LNCAP (cell line): ENCODE measurements at regions not wholly inside any gene's neighbourhood (a gene's known extent, or its start where the extent isn't known, plus 50 kb on each side); places are given as distances from the start of the nearest gene placed in this dataset.

ENCODE experiments used
- TF ChIP-seq, protein P1 (sequence below): fragments of 450-650 bp; IDR thresholded peaks from 2 replicates; pipeline ENCODE4 v1.5.1; 2017; ENCODE audit warnings: mild to moderate bottlenecking

DNA sequence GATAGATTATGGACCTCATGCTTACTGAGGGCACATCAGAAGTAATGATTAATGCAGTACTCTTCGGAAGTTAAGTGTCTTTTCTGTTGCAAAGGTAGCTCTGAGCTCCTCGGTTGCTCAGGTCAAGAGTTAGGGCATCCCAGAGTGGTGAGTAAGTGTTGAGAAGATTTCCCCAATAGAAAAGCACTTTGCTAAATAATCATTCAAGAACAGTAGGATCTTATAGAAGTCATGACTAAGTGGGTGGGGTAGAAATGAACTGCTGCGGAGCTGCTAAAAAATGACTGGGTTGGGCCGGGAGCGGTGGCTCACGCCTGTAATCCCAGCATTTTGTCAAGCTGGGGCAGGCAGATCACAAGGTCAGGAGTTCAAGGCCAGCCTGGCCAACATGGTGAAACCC is 648.6 kb upstream of the CAMK1G start:
- TF ChIP-seq, protein P1, sequence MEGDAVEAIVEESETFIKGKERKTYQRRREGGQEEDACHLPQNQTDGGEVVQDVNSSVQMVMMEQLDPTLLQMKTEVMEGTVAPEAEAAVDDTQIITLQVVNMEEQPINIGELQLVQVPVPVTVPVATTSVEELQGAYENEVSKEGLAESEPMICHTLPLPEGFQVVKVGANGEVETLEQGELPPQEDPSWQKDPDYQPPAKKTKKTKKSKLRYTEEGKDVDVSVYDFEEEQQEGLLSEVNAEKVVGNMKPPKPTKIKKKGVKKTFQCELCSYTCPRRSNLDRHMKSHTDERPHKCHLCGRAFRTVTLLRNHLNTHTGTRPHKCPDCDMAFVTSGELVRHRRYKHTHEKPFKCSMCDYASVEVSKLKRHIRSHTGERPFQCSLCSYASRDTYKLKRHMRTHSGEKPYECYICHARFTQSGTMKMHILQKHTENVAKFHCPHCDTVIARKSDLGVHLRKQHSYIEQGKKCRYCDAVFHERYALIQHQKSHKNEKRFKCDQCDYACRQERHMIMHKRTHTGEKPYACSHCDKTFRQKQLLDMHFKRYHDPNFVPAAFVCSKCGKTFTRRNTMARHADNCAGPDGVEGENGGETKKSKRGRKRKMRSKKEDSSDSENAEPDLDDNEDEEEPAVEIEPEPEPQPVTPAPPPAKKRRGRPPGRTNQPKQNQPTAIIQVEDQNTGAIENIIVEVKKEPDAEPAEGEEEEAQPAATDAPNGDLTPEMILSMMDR, result no peak

DNA sequence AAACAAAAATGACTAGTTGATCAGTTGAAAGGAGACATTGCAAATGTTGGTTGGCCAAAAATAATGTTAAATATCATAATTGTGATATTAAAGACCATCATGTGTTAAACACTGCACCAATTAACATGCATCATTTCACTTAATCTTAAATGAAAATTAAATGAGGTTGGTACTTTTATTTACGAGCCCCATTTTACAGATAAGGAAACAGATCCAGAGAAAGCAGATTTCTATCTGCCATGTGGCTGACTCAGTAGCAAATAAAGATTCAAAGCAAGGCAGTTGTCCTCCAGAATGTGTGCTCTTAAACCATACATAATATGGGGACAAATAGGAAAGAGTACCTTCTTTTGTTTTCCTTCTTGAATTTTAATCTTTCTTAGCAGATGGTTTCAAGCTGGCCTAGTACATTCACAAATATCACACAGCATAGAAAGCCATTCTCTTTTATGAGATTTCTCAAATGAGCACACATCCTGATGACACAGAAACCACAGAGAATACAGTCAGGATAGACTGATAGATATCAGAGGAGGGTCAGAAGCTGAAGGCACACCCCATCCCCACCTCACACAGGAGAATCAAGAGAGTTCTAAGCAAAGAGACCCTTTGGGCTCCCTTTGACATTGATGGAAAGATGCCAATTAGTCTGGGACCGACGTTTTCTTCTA is 647.9 kb upstream of the CAMK1G start:
- TF ChIP-seq, protein P1, result no peak

DNA sequence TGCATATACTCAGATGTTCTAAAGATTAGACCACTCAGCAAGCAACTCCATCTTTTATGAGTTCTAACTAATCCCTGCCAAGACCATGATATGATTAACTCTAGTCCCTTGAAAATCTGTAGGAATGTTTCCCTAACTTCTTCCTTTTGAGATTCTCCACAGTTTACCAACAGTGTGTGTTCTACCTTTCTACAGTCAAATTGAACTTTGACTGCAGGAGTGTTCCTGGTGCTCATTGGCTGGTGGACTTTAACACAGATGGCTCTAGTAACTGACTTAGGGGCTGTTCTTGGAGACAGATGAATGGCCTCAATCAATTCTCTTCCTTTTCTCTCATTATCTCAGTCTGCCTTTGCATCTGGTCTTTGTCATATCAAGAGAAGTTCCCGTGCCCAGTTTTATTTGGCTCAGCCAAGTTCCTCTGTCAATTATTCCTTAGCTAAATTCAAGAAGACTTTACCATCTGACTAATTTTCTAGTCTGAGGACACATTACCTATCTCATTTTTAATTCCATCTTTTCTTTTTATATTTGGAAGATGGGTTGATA is 643.9 kb upstream of the CAMK1G start:
- TF ChIP-seq, protein P1, result no peak

DNA sequence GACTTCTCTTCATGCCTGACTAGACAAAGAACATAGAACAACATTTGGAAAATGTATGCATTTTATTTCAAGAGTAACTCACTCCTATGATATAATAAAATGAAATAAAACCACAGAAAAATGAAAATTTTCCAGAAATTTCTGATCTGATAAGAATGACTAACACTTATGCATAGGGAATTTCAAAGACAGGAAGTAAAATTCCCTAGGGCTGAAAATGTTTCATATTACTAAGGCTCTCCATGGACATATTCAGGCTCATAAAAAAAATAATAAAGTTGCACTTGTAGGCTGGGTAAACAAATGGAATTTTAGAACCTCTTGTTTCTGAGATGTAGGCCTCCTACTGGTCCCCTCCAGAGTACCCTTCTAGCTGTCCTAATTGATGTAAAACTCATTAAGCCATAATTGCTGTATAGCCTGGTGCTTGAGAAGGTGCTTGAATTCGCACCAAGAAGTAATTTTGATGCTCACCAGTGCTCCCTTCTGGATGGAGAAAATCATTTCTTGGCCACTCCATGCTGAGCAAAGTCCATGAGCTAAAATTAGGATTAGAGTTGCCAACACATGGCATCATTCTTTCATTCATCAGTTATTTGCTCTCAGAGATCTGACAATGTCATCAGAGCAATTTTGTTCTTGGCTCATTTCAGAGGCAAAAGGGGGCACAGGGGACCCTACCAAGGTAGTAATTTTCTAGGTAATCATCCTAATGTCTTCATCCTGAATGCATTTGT is 641.0 kb upstream of the CAMK1G start:
- TF ChIP-seq, protein P1, result no peak

DNA sequence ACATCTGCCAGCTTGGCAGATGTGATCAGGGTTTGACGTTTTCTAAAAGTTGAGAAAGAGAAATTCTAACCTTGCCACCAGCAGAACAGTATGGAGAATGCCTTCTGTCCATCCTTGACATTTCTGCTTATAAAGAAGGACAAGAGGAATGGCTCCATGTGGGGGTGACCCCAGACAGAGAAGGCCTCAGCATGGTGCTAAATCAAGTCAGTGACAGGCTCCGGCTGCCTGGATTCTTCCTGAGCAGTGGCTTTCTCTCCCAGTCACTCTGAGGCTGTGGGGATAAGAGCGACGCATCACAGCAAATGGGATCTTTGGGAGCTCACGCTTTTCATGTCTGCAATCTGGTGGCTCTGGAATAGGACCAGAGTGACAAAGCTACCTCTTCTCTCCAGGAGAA is 640.2 kb upstream of the CAMK1G start:
- TF ChIP-seq, protein P1, result no peak

DNA sequence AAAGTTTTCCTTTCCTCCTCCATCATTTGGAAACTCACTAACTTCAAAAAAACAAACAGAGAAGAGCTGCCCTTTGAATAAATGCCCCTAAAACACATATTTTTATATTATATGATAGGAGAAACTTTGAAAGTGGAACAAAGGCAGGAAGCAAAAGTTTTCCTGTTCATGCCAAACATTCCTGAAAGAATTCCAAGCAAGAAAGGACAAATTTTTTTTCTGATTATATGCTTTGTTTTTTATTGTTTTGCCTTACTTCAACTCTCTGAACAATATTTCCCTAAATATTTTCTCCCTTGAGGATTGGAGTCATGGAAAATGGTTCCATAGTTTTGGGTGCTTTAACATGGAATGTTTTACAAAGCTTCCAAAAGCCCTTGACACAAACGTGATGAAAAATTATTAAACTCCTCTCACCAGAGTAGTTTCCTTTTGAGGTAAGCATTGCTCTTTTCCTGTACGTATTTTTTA is 638.5 kb upstream of the CAMK1G start:
- TF ChIP-seq, protein P1, result no peak

DNA sequence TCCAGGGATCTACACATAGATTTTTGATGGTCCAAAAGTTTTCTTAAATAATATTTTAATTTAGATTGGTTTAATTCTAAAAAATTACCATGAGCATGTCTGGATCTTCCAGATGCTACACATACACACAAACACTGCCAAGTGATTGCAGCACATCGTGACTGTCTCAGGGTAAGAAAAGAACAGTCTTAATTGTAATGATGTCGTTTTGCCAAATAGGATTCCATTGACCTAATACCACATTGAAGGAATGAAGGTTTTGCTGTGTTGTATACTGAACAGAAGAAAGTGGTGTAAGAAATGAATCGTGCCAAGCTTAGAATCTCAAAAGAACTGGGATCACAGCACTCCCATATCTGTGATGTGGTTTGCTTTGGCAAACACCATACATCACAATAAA is 633.3 kb upstream of the CAMK1G start:
- TF ChIP-seq, protein P1, result no peak
